ENCODE measurements at regions not wholly inside any gene's neighbourhood (a gene's known extent, or its start where the extent isn't known, plus 50 kb on each side); places are given as distances from the start of the nearest gene placed in this dataset.

DNA sequence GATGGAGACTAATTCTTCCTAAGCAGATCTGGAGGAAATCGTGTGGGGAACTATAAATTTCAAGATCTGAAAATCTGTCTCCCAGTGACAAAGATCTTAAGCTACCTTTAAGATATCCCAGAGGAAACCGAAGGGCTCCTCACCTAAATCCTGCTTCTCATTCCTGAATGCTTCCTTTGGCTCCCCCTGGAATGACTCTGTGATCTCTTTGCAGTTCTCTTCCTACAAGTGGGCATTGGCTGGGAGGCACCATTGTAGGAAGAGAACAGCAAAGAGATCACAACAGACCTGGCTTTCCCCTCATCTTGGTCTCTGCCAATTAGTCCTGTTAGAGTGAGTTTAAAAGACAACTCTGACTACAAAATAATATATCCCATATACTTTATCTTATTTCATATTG, 70.0 kb upstream of the KCNH7 start:
- TF ChIP-seq POLR2A (IDR thresholded peaks at IDR 0.05; ENCODE audit: low read length) (no peak), GATA1 (IDR thresholded peaks at IDR 0.05; ENCODE audit: low read depth, low read length) (no peak)

Data from erythroblast (primary cell).